Right lobe of liver (tissue), 6 donors: ENCODE measurements at regions not wholly inside any gene's neighbourhood (a gene's known extent, or its start where the extent isn't known, plus 50 kb on each side); places are given as distances from the start of the nearest gene placed in this dataset.
"Not testable (repeated sequence)": the region's sequence is repeated elsewhere in the genome, so short reads cannot be mapped to it uniquely, and the experiment has no call there.

Source experiments
- ATAC-seq, 4 donors: fragments of 200-7000 bp; cut with Tn5 transposase; one replicate each; pipeline ENCODE4 v1.9.1; 2020; ENCODE audit warnings: mild to moderate bottlenecking in 4 of 4, moderate library complexity in 4 of 4
- DNase-seq, 3 donors: peaks; one replicate each; pipeline ENCODE4 v3.0.0-alpha.2; 2020
- H3K27ac ChIP-seq, 3 donors: fragments of 200-600 bp; one replicate each; pipeline ENCODE4 v1.8.0; 2022
- H3K27me3 ChIP-seq, 2 donors: fragments of 200-600 bp; one replicate each; pipeline ENCODE4 v1.8.0; 2022
- H3K36me3 ChIP-seq, 4 donors: fragments of 200-600 bp; sonication (generic) in 1 of 4; one replicate each; pipeline versions ENCODE4 v1.5.1 to v1.8.0; 2017 to 2022; ENCODE audit warnings: control low read depth in 1 of 4
- H3K4me1 ChIP-seq, 4 donors: fragments of 200-600 bp; sonication (generic) in 1 of 4; one replicate each; pipeline versions ENCODE4 v1.5.1 to v1.8.0; 2017 to 2022; ENCODE audit warnings: control low read depth in 1 of 4
- H3K4me3 ChIP-seq, 3 donors: fragments of 200-600 bp; one replicate each; pipeline ENCODE4 v1.8.0; 2022
- H3K9me3 ChIP-seq, 4 donors: fragments of 200-600 bp; sonication (generic) in 1 of 4; one replicate each; pipeline versions ENCODE4 v1.5.1 to v1.8.0; 2017 to 2022; ENCODE audit warnings: control low read depth in 1 of 4
- POLR2A ChIP-seq: fragments of 450-650 bp; IDR thresholded peaks from one replicate; pipeline ENCODE4 v1.6.1; 2017; ENCODE audit warnings: antibody characterized with exemption, mild to moderate bottlenecking
- WGBS: methylation state at CpG from one replicate; pipeline ENCODE4 v1.1.6; 2018; ENCODE audit warnings: low coverage, low lambda C conversion rate; ENCODE audit not compliant: insufficient coverage; ENCODE audit errors: missing lambda C conversion rate; 5-methylcytosine and 5-hydroxymethylcytosine counted together
- intact Hi-C, 2 donors: fragments of 100-400 bp; cut with DNase I; formaldehyde crosslinking; loops; one replicate each; pipeline versions ENCODE4 v1.11.2 to v1.14.1; 2022
- TF ChIP-seq, protein P1 (sequence below), 4 donors: fragments of 200-600 bp in 3 of 4; fragments of 450-650 bp in 1 of 4; IDR thresholded peaks; one replicate each; pipeline versions ENCODE4 v1.5.1 to v1.8.0; 2016 to 2022; ENCODE audit warnings: antibody characterized with exemption in 4 of 4, mild to moderate bottlenecking in 2 of 4
- donor health status: DM: no; HTN: yes; CAD: no.
- donor health status: DM: no; HTN: no; CAD: no.
- donor health status: DM: no; HTN: no; CAD: no.
- donor health status: DM: no; HTN: yes; CAD: no.
- donor health status: DM: no; HTN: yes; CAD: no.

DNA sequence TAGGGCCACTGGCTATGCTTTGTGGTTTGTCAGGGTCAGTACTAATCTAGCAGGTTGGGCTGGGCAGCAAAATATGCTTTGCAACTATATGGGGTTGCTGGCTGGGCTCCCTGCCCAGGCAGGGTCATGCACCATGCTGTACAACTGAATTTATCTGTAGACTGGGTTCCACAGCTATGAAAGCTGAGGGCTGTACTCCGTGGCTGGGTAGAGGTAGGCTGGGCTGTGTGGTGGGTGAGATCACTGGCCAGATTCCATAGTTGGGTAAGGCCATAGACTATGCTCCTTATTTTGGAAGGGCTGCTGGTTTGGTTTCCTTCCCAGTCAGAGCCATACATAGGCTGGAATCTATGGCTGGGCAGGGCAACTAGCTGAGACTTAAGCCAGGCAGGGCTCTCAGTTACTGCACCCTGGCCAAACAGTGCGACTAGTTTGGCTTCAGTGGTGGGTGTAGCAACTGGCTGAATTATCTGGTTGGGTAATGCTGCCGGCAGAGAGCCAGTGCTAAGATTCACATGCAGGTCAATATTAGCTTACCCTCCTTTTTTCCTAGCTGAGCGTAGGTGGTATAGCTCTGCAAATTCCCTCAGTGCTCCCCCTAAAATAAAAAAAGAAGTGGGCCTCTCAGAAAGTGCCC, 769.1 kb upstream of the CDH8 start:
- Histone ChIP-seq H3K4me3 (no peak overlapping the region), H3K4me1 (peaks cover 0 to 9% (median 0%) of the 10 kb centered on the region in 4 donors), H3K27ac (no peak overlapping the region), H3K27me3 (no peaks in the 10 kb centered on the region), H3K36me3 (no peaks in the 10 kb centered on the region), H3K9me3 (no peaks in the 10 kb centered on the region)
- ATAC-seq (peak; percentile 97 to 99 (median 99)), DNase-seq (peak; percentile 70 to 88 (median 80))
- intact Hi-C loops, result no loop called here
- 76% methylated on average over 2 of the region's 4 CpGs for WGBS
- no peak for TF ChIP-seq POLR2A
- TF ChIP-seq, protein P1, sequence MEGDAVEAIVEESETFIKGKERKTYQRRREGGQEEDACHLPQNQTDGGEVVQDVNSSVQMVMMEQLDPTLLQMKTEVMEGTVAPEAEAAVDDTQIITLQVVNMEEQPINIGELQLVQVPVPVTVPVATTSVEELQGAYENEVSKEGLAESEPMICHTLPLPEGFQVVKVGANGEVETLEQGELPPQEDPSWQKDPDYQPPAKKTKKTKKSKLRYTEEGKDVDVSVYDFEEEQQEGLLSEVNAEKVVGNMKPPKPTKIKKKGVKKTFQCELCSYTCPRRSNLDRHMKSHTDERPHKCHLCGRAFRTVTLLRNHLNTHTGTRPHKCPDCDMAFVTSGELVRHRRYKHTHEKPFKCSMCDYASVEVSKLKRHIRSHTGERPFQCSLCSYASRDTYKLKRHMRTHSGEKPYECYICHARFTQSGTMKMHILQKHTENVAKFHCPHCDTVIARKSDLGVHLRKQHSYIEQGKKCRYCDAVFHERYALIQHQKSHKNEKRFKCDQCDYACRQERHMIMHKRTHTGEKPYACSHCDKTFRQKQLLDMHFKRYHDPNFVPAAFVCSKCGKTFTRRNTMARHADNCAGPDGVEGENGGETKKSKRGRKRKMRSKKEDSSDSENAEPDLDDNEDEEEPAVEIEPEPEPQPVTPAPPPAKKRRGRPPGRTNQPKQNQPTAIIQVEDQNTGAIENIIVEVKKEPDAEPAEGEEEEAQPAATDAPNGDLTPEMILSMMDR (IDR thresholded peaks at IDR 0.05), result no peak

DNA sequence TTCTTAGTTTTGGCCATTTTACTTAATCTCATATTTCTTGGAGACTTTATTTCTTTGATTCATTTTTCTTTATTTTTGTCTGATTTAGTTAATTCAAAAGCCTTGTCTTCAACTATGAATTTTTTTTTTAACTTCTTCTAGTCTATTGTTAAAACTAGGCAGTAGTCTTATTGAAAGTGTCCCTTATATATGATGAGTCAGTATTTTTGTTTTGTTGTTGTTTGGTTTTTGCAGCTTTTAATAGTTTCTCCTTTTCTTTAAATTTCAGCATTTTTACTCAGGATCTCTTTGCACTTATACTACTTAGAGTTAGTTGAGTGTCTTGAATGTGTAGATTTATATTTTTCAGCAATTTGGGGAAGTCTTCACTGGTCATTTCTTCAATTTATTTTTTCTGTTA, 758.5 kb upstream of the CDH8 start:
- H3K4me3 ChIP-seq, result no peak overlapping the region
- DNase-seq (no peak), ATAC-seq (no peak)
- no peak overlapping the region for H3K27ac ChIP-seq
- no peaks in the 10 kb centered on the region for H3K36me3 ChIP-seq
- H3K27me3 ChIP-seq, result no peaks in the 10 kb centered on the region
- intact Hi-C loops, result no loop called here
- H3K9me3 ChIP-seq, result no peaks in the 10 kb centered on the region
- no peaks in the 10 kb centered on the region for H3K4me1 ChIP-seq
- TF ChIP-seq, protein P1 (IDR thresholded peaks at IDR 0.05), result no peak
- no peak for TF ChIP-seq POLR2A

DNA sequence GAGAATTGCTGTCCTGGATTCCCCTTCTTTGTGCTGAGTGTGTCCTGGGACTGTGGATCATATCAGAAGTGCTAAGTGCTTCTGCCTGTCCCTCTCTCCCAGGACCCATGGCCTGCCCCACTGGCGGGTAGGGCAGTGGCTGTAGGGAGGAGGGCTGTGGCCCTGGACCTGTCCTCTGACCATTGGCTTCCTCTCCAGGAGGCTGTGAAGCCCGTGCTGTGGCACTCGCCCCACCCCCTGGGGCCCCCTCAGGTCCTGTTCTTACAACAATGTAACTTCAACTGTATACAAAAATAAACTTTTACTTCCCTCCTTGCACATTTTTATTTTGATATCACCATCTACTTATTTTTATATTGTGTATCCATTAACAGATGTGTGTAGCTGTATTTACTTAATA, 743.8 kb upstream of the CDH8 start:
- ATAC-seq, intact Hi-C loops: not testable (repeated sequence)

DNA sequence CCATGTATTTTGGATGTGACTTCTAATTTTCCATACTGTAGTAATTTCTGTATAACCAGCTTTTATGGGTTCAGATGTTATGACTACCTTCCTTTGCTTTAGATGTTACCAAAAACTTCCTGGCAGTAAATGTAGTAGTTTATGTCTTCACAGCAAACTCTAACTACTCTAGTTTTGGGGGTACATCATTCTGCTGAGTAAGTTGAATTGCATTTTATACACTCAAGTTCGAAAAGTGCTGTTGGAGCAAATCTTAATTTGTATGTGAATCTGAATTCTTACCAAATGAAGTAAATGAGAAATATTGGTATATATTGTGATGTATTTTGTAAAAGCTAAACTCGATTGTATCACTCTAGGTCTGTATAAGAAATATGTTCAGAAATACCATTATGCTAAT, 728.3 kb upstream of the CDH8 start:
- no peaks in the 10 kb centered on the region for H3K4me1 ChIP-seq
- H3K27ac ChIP-seq, result no peak overlapping the region
- H3K27me3 ChIP-seq, result no peaks in the 10 kb centered on the region
- no peak for DNase-seq
- H3K9me3 ChIP-seq, result no peaks in the 10 kb centered on the region
- no peak for ATAC-seq
- H3K36me3 ChIP-seq, result no peaks in the 10 kb centered on the region
- intact Hi-C loops, result no loop called here
- WGBS, result 34% methylated on average over 2 of the region's 2 CpGs
- H3K4me3 ChIP-seq, result no peak overlapping the region
- TF ChIP-seq, protein P1 (IDR thresholded peaks at IDR 0.05), result no peak
- TF ChIP-seq POLR2A, result no peak

More for the DNA sequence above, 743.8 kb upstream of the CDH8 start:
- not testable (repeated sequence) for H3K27ac ChIP-seq, H3K4me1 ChIP-seq, H3K9me3 ChIP-seq, DNase-seq, H3K27me3 ChIP-seq, H3K36me3 ChIP-seq, H3K4me3 ChIP-seq
- WGBS, result 35% methylated on average over 3 of the region's 3 CpGs

DNA sequence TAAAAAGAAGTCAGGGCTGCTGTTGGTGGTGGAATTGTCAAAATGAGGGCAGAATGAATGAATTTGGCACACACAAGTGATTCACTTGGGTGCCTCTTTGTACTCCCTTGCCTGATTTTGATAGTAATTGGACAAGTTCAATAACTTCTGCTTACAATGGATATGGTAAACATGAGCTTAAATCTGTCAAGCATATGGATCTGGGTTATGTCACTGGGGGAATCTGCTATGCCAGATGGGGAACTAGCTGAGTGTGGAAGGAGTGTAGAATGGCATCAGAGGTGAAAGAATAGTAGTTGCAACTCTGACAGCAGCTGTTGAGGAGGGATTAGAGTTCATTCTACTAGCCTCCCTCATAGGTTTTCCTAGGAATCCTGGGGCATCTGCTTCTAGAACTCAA, 724.2 kb upstream of the CDH8 start:
- TF ChIP-seq, protein P1 (IDR thresholded peaks at IDR 0.05), result no peak
- no peak for TF ChIP-seq POLR2A
- Histone ChIP-seq H3K36me3 (no peaks in the 10 kb centered on the region), H3K9me3 (no peaks in the 10 kb centered on the region), H3K27ac (no peak overlapping the region), H3K27me3 (no peaks in the 10 kb centered on the region), H3K4me3 (no peak overlapping the region), H3K4me1 (no peaks in the 10 kb centered on the region)
- DNase-seq (no peak), ATAC-seq (no peak)
- intact Hi-C loops, result no loop called here
